IMR-90 (cell line): ENCODE measurements at regions not wholly inside any gene's neighbourhood (a gene's known extent, or its start where the extent isn't known, plus 50 kb on each side); places are given as distances from the start of the nearest gene placed in this dataset.

Source experiments
- ATAC-seq: fragments of 200-7000 bp; cut with Tn5 transposase; 2 replicates; pipeline ENCODE4 v1.9.1; 2020; ENCODE audit warnings: low read depth, mild to moderate bottlenecking, moderate library complexity
- BruUV-seq: library from RNA; stranded (reverse); fragments of 400-500 nt; replicated peaks from 2 replicates; lab custom pipeline; 2021; lab: Mats Ljungman, UMichigan
- CTCF ChIA-PET: fragments of 300-600 bp; formaldehyde crosslinking; extraction: SDS; loops from one replicate; lab custom pipeline; 2021; ENCODE audit warnings: antibody characterized with exemption; lab: Yijun Ruan, JAX
- POLR2A ChIA-PET: fragments of 300-600 bp; sonication (Branson Sonifier 250); formaldehyde crosslinking; loops from one replicate; lab custom pipeline; 2022; ENCODE audit warnings: antibody characterized with exemption; ENCODE audit not compliant: unreplicated experiment; lab: Charles Lee
- DNase-seq: peaks from one replicate; pipeline ENCODE4 v3.0.0; 2013
- H2AFZ ChIP-seq: replicated peaks from 2 replicates; pipeline ENCODE3; 2013; ENCODE audit warnings: low read length, mild to moderate bottlenecking; ENCODE audit not compliant: poor library complexity
- H2AK5ac ChIP-seq: 2 replicates; pipeline ENCODE4 v1.6.1; 2013; ENCODE audit warnings: low read depth, low read length, inconsistent platforms
- H2AK9ac ChIP-seq: replicated peaks from 2 replicates; pipeline ENCODE3; 2013; ENCODE audit warnings: mild to moderate bottlenecking, low read depth, low read length, moderate library complexity; ENCODE audit not compliant: poor library complexity
- H2BK120ac ChIP-seq: 2 replicates; pipeline ENCODE4 v1.6.1; 2013; ENCODE audit warnings: low read depth, low read length, inconsistent platforms
- H2BK15ac ChIP-seq: 3 replicates; pipeline ENCODE4 v1.6.1; 2013; ENCODE audit warnings: low read depth, low read length, inconsistent platforms
- H2BK20ac ChIP-seq: 2 replicates; pipeline ENCODE4 v1.6.1; 2013; ENCODE audit warnings: low read depth, mild to moderate bottlenecking, inconsistent platforms, low read length, moderate library complexity
- H2BK5ac ChIP-seq: 2 replicates; pipeline ENCODE4 v1.6.1; 2013; ENCODE audit warnings: mild to moderate bottlenecking, low read depth, low read length, inconsistent platforms; ENCODE audit not compliant: poor library complexity, severe bottlenecking
- H3K14ac ChIP-seq: replicated peaks from 2 replicates; pipeline ENCODE4 v1.6.1; 2013; ENCODE audit warnings: low read depth, low read length, inconsistent platforms
- H3K18ac ChIP-seq: 2 replicates; pipeline ENCODE4 v1.6.1; 2013; ENCODE audit warnings: low read depth, low read length, control low read depth
- H3K23ac ChIP-seq: 2 replicates; pipeline ENCODE4 v1.6.1; 2013; ENCODE audit warnings: low read depth, low read length, inconsistent platforms
- H3K27ac ChIP-seq: 2 replicates; pipeline ENCODE4 v1.5.1; 2013; ENCODE audit warnings: mild to moderate bottlenecking, control low read depth, low read length; ENCODE audit not compliant: insufficient read depth
- H3K27me3 ChIP-seq: 2 replicates; pipeline ENCODE4 v1.6.1; 2013; ENCODE audit warnings: low read length; ENCODE audit not compliant: control insufficient read depth, insufficient read depth
- H3K36me3 ChIP-seq: 2 replicates; pipeline ENCODE4 v1.6.1; 2013; ENCODE audit warnings: low read length, mixed read lengths; ENCODE audit not compliant: control insufficient read depth, insufficient read depth
- H3K4ac ChIP-seq: 2 replicates; pipeline ENCODE4 v1.6.1; 2013; ENCODE audit warnings: low read depth, low read length, inconsistent platforms
- H3K4me1 ChIP-seq: 2 replicates; pipeline ENCODE4 v1.6.1; 2013; ENCODE audit warnings: low read length, mixed read lengths; ENCODE audit not compliant: control insufficient read depth, insufficient read depth
- H3K4me2 ChIP-seq: 2 replicates; pipeline ENCODE4 v1.6.1; 2013; ENCODE audit warnings: low read depth, mild to moderate bottlenecking, control low read depth, low read length, moderate library complexity
- H3K4me3 ChIP-seq: 2 replicates; pipeline ENCODE4 v1.5.1; 2013; ENCODE audit warnings: low read depth, mild to moderate bottlenecking, control low read depth, low read length, moderate library complexity; ENCODE audit not compliant: insufficient read depth
- H3K56ac ChIP-seq: 2 replicates; pipeline ENCODE4 v1.6.1; 2013; ENCODE audit warnings: low read length, inconsistent platforms; ENCODE audit not compliant: insufficient read depth; ENCODE audit errors: extremely low read depth
- H3K79me1 ChIP-seq, 2 experiments: 2 replicates each; pipeline ENCODE4 v1.6.1; 2013; ENCODE audit warnings: low read length in 2 of 2, inconsistent platforms in 1 of 2, low read depth in 1 of 2
- H3K9ac ChIP-seq: 2 replicates; pipeline ENCODE4 v1.6.1; 2013; ENCODE audit warnings: low read depth, low read length, control low read depth
- H3K9me1 ChIP-seq: 2 replicates; pipeline ENCODE4 v1.6.1; 2013; ENCODE audit warnings: low read length, inconsistent platforms; ENCODE audit not compliant: insufficient read depth
- H3K9me3 ChIP-seq: 2 replicates; pipeline ENCODE4 v1.6.1; 2013; ENCODE audit warnings: low read length; ENCODE audit not compliant: control insufficient read depth, insufficient read depth
- H4K20me1 ChIP-seq: 2 replicates; pipeline ENCODE4 v1.6.1; 2013; ENCODE audit warnings: low read length, inconsistent platforms; ENCODE audit not compliant: insufficient read depth
- H4K5ac ChIP-seq: 2 replicates; pipeline ENCODE4 v1.6.1; 2013; ENCODE audit warnings: mild to moderate bottlenecking, low read depth, low read length, control low read depth
- H4K8ac ChIP-seq, 2 experiments: 2 replicates each; pipeline ENCODE4 v1.6.1; 2013; ENCODE audit warnings: low read depth in 2 of 2, low read length in 2 of 2, control low read depth in 1 of 2, inconsistent platforms in 1 of 2
- H4K91ac ChIP-seq: 2 replicates; pipeline ENCODE4 v1.6.1; 2013; ENCODE audit warnings: low read depth, low read length, inconsistent platforms; ENCODE audit not compliant: insufficient read depth
- CEBPB ChIP-seq: IDR thresholded peaks from 2 replicates; pipeline ENCODE4 v1.6.1; 2012; ENCODE audit warnings: low read depth, low read length, improper control_type of control experiment
- CHD1 ChIP-seq: IDR thresholded peaks from 2 replicates; pipeline ENCODE4 v1.6.1; 2012; ENCODE audit warnings: low read depth, low read length, improper control_type of control experiment
- CTCF ChIP-seq: conservative IDR thresholded peaks from 2 replicates; pipeline ENCODE4 v1.5.1; 2012; ENCODE audit warnings: mild to moderate bottlenecking, low read depth, low read length, improper control_type of control experiment
- NFE2L2 ChIP-seq: fragments of 150-350 bp; IDR thresholded peaks from 2 replicates; pipeline ENCODE4 v1.6.1; 2016; ENCODE audit warnings: low read depth, mild to moderate bottlenecking, low read length
- POLR2A ChIP-seq: IDR thresholded peaks from 2 replicates; pipeline ENCODE4 v1.6.1; 2012; ENCODE audit warnings: mild to moderate bottlenecking, low read depth, low read length
- RAD21 ChIP-seq: IDR thresholded peaks from 2 replicates; pipeline ENCODE4 v1.6.1; 2012; ENCODE audit warnings: low read length, improper control_type of control experiment
- WGBS, 2 experiments: methylation state at CpG; one replicate each; pipeline versions ENCODE4 v1.1.5 to v1.1.7; 2013; ENCODE audit warnings: missing lambda C conversion rate in 2 of 2; ENCODE audit not compliant: insufficient read length in 1 of 2; ENCODE audit errors: extremely low coverage in 2 of 2; 5-methylcytosine and 5-hydroxymethylcytosine counted together
- dilution Hi-C: fragments of 300-500 bp; cut with HindIII; formaldehyde crosslinking; loops from one replicate; pipeline ENCODE4 v1.14.3; 2018; ENCODE audit warnings: low sequenced_read_pairs; ENCODE audit not compliant: unreplicated experiment
- in situ Hi-C: fragments of 300-500 bp; cut with MboI; formaldehyde crosslinking; loops from 3 replicates; pipeline ENCODE4 v1.14.3; 2019; ENCODE audit warnings: low sequenced_read_pairs, inconsistent platforms, mixed read lengths
- intact Hi-C: fragments of 100-400 bp; cut with micrococcal nuclease; formaldehyde crosslinking; loops from 2 replicates; pipeline ENCODE4 v1.10.0; 2022

- H3K4me1 ChIP-seq, result no peaks in the 10 kb centered on the region
- H3K23ac ChIP-seq, result no peak overlapping the region
- H2BK120ac ChIP-seq, result no peak overlapping the region
- no peak overlapping the region for H2AK5ac ChIP-seq
- no peak overlapping the region for H3K18ac ChIP-seq
- ChIA-PET POLR2A (no interaction called here), CTCF (no interaction called here)
- H4K20me1 ChIP-seq, result no peaks in the 10 kb centered on the region
- 0% methylated on average over 2 of the region's 11 CpGs; no CpG with 5 or more reads in 1 of the 2 experiments for WGBS, 2 experiments
- H2BK15ac ChIP-seq, result no peak overlapping the region
- BruUV-seq, result no TSS peak
- no peak overlapping the region for H3K4me3 ChIP-seq
- no peak overlapping the region for H3K4ac ChIP-seq
- intact Hi-C loops (no loop called here), in situ Hi-C loops (no loop called here), dilution Hi-C loops (no loop called here)
- no peak overlapping the region for H2BK5ac ChIP-seq
- H3K56ac ChIP-seq, result no peak overlapping the region
- no peak overlapping the region for H4K91ac ChIP-seq
- H3K9me3 ChIP-seq, result no peaks in the 10 kb centered on the region
- no peak overlapping the region for H3K9ac ChIP-seq
- no peaks in the 10 kb centered on the region for H3K36me3 ChIP-seq
- H3K4me2 ChIP-seq, result no peak overlapping the region
- ATAC-seq (no peak), DNase-seq (no peak)
- no peak overlapping the region for H3K14ac ChIP-seq
- H3K27ac ChIP-seq, result no peak overlapping the region
- no peak overlapping the region for H2AK9ac ChIP-seq
- no peak overlapping the region for H4K5ac ChIP-seq
- no peak overlapping the region for H4K8ac ChIP-seq
- TF ChIP-seq CEBPB (no peak), NFE2L2 (no peak), CTCF (no peak), CHD1 (no peak), POLR2A (no peak), RAD21 (no peak)
- no peak overlapping the region for H2AFZ ChIP-seq
- H3K79me1 ChIP-seq, result no peaks in the 10 kb centered on the region
- peaks cover 2% of the 10 kb centered on the region; the same call in 1 of the 2 replicates for H3K27me3 ChIP-seq
- no peaks in the 10 kb centered on the region for H3K9me1 ChIP-seq
- no peak overlapping the region for H2BK20ac ChIP-seq
Measured at GRCh38 chr12:113697651-113698509, 226.2 kb upstream of the LHX5 start.
